ENCODE measurements at regions not wholly inside any gene's neighbourhood (a gene's known extent, or its start where the extent isn't known, plus 50 kb on each side); places are given as distances from the start of the nearest gene placed in this dataset.

DNA sequence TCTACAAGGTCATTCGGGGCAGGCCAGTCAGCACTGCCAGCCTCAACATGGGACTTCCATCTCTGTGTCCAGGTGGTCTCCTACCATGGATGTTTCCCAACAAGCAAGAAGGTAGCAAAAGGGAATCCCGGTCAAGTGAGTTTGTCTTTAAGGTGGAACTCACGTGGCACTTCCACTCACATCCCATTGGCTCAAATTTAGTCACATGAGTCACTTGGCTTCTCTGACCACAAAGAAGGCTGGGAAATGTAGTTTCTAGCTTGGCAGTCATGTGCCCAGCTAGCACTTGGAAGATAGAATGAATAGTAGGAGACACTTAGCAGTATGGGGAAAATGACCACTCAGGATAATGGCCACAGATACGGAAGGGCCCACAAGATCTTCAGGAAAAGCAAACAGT lies 106.6 kb downstream of the AIPL1 start:
- no peak for TF ChIP-seq CTCF (IDR thresholded peaks at IDR 0.05; ENCODE audit: insufficient read depth, low read depth, low read length)
- TF ChIP-seq EZH2 (IDR thresholded peaks at IDR 0.05; ENCODE audit: insufficient read depth, low read length), result no peak
